ENCODE measurements at regions not wholly inside any gene's neighbourhood (a gene's known extent, or its start where the extent isn't known, plus 50 kb on each side); places are given as distances from the start of the nearest gene placed in this dataset.

DNA sequence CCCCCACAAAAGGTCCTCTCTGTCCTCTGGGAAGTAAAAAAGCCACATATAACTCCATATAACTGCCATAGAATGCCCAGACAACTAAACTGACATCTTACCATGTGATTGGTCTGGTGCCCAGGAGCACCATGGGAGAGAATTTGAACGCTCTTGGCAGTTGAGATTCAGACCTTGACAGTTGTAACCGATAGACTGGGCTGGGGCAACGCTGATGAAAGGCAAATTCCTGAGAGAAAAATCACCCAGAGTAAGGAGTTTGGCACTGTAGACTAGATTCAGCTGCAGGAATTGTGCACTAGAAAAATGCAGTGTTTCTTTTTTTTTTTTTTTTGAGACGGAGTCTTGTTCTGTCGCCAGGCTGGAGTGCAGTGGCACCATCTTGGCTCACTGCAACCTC lies 240.5 kb downstream of the SOX2 start:
- TF ChIP-seq EZH2phosphoT487 (IDR thresholded peaks at IDR 0.05; ENCODE audit: insufficient read depth, low read depth) (no peak), EZH2 (IDR thresholded peaks at IDR 0.05; ENCODE audit: insufficient read depth, poor library complexity, severe bottlenecking) (no peak)
- no peaks in the 10 kb centered on the region for H3K9me3 ChIP-seq (ENCODE audit: low read depth)
- no peaks in the 10 kb centered on the region for H3K36me3 ChIP-seq (ENCODE audit: low read depth)
- no peaks in the 10 kb centered on the region for H3F3A ChIP-seq (ENCODE audit: insufficient read depth)
- no peaks in the 10 kb centered on the region for H4K20me1 ChIP-seq (ENCODE audit: insufficient read depth)
- in situ Hi-C loops (cut with MboI) = no loop called here
- no peaks in the 10 kb centered on the region for H3K27me3 ChIP-seq (replicated peaks; ENCODE audit: insufficient read depth)
- H3K9me2 ChIP-seq (ENCODE audit: insufficient read depth) = no peaks in the 10 kb centered on the region
- DNase-seq = no peak
- 18 to 36% methylated on average over 3 to 5 of the region's 5 CpGs for WGBS, 2 experiments (ENCODE audit: low coverage in 1 of 2, low lambda C conversion rate in 2 of 2, missing lambda C conversion rate in 2 of 2)
- H3K4me2 ChIP-seq (ENCODE audit: unreplicated experiment) = no peak overlapping the region
- no peaks in the 10 kb centered on the region for H3K79me2 ChIP-seq (ENCODE audit: insufficient read depth)
- H3K4me1 ChIP-seq (ENCODE audit: insufficient read depth) = no peaks in the 10 kb centered on the region
- no peak overlapping the region for H3K4me3 ChIP-seq
- no peak overlapping the region for H2AFZ ChIP-seq
- no peak overlapping the region for H3K9ac ChIP-seq
- no peak overlapping the region for H3K27ac ChIP-seq

DNA sequence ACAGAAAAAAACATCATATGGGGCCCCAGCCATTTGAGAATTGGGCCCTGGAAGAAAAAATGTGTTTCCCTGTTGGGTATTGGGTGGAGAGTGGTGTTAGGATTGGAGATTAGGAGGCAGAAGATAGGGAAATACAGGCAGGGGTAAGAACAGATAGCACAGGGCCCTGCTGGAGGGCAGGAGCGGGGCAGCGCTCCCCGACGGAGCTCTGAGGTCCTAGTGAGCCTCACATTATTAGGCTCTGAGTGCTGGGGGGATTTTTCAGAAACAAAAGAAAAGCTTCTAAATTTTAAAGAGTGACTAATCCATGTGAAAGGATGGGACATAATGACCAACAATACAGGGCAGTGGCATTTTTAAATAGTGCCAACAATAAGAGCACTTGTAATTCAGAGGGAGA lies 241.2 kb downstream of the SOX2 start:
- no peaks in the 10 kb centered on the region for H3K4me1 ChIP-seq (ENCODE audit: insufficient read depth)
- H3K4me2 ChIP-seq (ENCODE audit: unreplicated experiment) = no peak overlapping the region
- 43 to 55% methylated on average over 4 of the region's 4 CpGs for WGBS, 2 experiments (ENCODE audit: low coverage in 1 of 2, low lambda C conversion rate in 2 of 2, missing lambda C conversion rate in 2 of 2)
- in situ Hi-C loops (cut with MboI) = no loop called here
- H4K20me1 ChIP-seq (ENCODE audit: insufficient read depth) = no peaks in the 10 kb centered on the region
- TF ChIP-seq EZH2 (IDR thresholded peaks at IDR 0.05; ENCODE audit: insufficient read depth, poor library complexity, severe bottlenecking) = no peak
- TF ChIP-seq EZH2phosphoT487 (IDR thresholded peaks at IDR 0.05; ENCODE audit: insufficient read depth, low read depth) = no peak
- no peaks in the 10 kb centered on the region for H3K27me3 ChIP-seq (replicated peaks; ENCODE audit: insufficient read depth)
- H3F3A ChIP-seq (ENCODE audit: insufficient read depth) = no peaks in the 10 kb centered on the region
- DNase-seq = no peak
- H3K4me3 ChIP-seq = no peak overlapping the region
- H3K27ac ChIP-seq = no peak overlapping the region
- no peaks in the 10 kb centered on the region for H3K36me3 ChIP-seq (ENCODE audit: low read depth)
- no peaks in the 10 kb centered on the region for H3K9me2 ChIP-seq (ENCODE audit: insufficient read depth)
- no peak overlapping the region for H3K9ac ChIP-seq
- H3K79me2 ChIP-seq (ENCODE audit: insufficient read depth) = no peaks in the 10 kb centered on the region
- no peaks in the 10 kb centered on the region for H3K9me3 ChIP-seq (ENCODE audit: low read depth)
- no peak overlapping the region for H2AFZ ChIP-seq

DNA sequence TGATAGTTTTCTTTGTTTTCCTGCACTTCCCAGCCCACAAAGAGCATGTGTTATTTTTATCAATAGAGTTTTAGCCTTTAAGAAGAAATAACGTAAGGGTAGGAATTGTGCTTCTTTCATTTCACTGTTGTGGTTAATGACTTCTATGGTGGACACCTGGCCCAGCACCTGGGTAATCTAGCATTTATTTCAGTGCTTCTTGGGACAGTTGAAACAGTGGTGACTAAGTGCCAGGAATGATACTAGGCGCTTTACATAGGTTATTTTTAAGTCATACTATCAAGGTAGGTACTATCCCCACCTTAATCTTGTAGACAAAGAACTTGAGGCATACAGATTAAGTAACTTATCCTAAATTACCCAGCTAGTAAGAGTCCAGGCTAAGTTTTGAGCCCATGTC lies 243.8 kb downstream of the SOX2 start:
- Histone ChIP-seq H3K27me3 (replicated peaks; ENCODE audit: insufficient read depth) (no peaks in the 10 kb centered on the region), H3K9ac (no peak overlapping the region), H3K79me2 (ENCODE audit: insufficient read depth) (no peaks in the 10 kb centered on the region), H2AFZ (no peak overlapping the region), H3K9me2 (ENCODE audit: insufficient read depth) (no peaks in the 10 kb centered on the region), H3F3A (ENCODE audit: insufficient read depth) (no peaks in the 10 kb centered on the region), H3K4me3 (no peak overlapping the region), H4K20me1 (ENCODE audit: insufficient read depth) (no peaks in the 10 kb centered on the region), H3K27ac (no peak overlapping the region), H3K4me2 (ENCODE audit: unreplicated experiment) (no peak overlapping the region), H3K36me3 (ENCODE audit: low read depth) (no peaks in the 10 kb centered on the region), H3K9me3 (ENCODE audit: low read depth) (no peaks in the 10 kb centered on the region), H3K4me1 (ENCODE audit: insufficient read depth) (no peaks in the 10 kb centered on the region)
- WGBS, 2 experiments (ENCODE audit: low coverage in 1 of 2, low lambda C conversion rate in 2 of 2, missing lambda C conversion rate in 2 of 2) = 8 to 26% methylated on average over 2 of the region's 2 CpGs
- TF ChIP-seq EZH2 (IDR thresholded peaks at IDR 0.05; ENCODE audit: insufficient read depth, poor library complexity, severe bottlenecking) (no peak), EZH2phosphoT487 (IDR thresholded peaks at IDR 0.05; ENCODE audit: insufficient read depth, low read depth) (no peak)
- in situ Hi-C loops (cut with MboI) = no loop called here
- no peak for DNase-seq

DNA sequence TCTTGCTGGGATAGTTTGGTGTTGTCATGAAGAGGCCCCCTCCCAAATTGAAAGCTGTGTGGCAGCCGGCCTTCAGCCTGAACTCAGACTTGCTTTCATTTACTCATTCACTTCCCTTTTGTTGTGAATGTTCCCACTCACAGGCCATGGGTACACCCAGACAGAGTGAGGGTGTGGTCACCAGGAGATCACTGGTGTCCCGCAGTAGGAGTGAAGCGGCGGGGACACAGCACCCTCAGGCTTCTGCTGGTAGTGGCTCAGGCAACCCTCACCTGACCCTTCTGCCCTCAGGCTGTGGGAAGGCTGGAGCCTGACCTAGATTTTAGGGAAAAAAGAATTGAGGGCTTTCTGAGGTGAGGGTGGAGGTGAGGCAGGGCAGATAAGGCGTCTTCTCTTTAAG lies 244.4 kb downstream of the SOX2 start:
- H3K27ac ChIP-seq = no peak overlapping the region
- no peaks in the 10 kb centered on the region for H3K9me2 ChIP-seq (ENCODE audit: insufficient read depth)
- H3K9me3 ChIP-seq (ENCODE audit: low read depth) = no peaks in the 10 kb centered on the region
- no peaks in the 10 kb centered on the region for H3K4me1 ChIP-seq (ENCODE audit: insufficient read depth)
- no peak overlapping the region for H3K9ac ChIP-seq
- H3F3A ChIP-seq (ENCODE audit: insufficient read depth) = no peaks in the 10 kb centered on the region
- H3K4me2 ChIP-seq (ENCODE audit: unreplicated experiment) = no peak overlapping the region
- TF ChIP-seq EZH2 (IDR thresholded peaks at IDR 0.05; ENCODE audit: insufficient read depth, poor library complexity, severe bottlenecking) (no peak), EZH2phosphoT487 (IDR thresholded peaks at IDR 0.05; ENCODE audit: insufficient read depth, low read depth) (no peak)
- H3K36me3 ChIP-seq (ENCODE audit: low read depth) = no peaks in the 10 kb centered on the region
- in situ Hi-C loops (cut with MboI) = no loop called here
- no peaks in the 10 kb centered on the region for H3K27me3 ChIP-seq (replicated peaks; ENCODE audit: insufficient read depth)
- H2AFZ ChIP-seq = no peak overlapping the region
- DNase-seq = no peak
- 29 to 35% methylated on average over 5 of the region's 5 CpGs for WGBS, 2 experiments (ENCODE audit: low coverage in 1 of 2, low lambda C conversion rate in 2 of 2, missing lambda C conversion rate in 2 of 2)
- H3K79me2 ChIP-seq (ENCODE audit: insufficient read depth) = no peaks in the 10 kb centered on the region
- no peak overlapping the region for H3K4me3 ChIP-seq
- H4K20me1 ChIP-seq (ENCODE audit: insufficient read depth) = no peaks in the 10 kb centered on the region

DNA sequence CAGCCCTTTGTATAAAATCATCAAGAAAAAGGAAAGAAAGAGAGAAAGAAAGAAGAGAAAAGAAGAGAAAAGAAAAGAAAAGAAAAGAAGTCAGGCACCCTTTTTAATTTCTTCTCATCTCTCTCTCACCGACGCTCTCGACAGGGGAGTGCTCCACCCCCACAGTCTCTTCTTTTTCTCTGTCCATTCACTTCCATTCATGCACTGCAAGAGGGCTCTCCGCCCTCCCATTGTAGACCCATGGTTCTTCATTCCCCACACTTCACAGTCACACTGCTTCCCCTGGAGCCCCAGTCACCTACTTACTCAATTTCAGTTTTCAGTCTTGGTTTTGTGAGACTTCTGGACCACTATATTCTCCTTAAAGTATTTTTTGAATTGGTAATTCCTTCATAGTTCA lies 254.7 kb downstream of the SOX2 start:
- 0 to 4% methylated on average over 4 of the region's 4 CpGs for WGBS, 2 experiments (ENCODE audit: low coverage in 1 of 2, low lambda C conversion rate in 2 of 2, missing lambda C conversion rate in 2 of 2)

More for the DNA sequence above, 254.7 kb downstream of the SOX2 start:
- no peaks in the 10 kb centered on the region for H3K36me3 ChIP-seq (ENCODE audit: low read depth)
- H4K20me1 ChIP-seq (ENCODE audit: insufficient read depth) = no peaks in the 10 kb centered on the region
- in situ Hi-C loops (cut with MboI) = no loop called here
- no peak overlapping the region for H3K27ac ChIP-seq
- H3K9me3 ChIP-seq (ENCODE audit: low read depth) = peaks cover 2% of the 10 kb centered on the region
- no peaks in the 10 kb centered on the region for H3K4me1 ChIP-seq (ENCODE audit: insufficient read depth)
- TF ChIP-seq EZH2phosphoT487 (IDR thresholded peaks at IDR 0.05; ENCODE audit: insufficient read depth, low read depth) = no peak
- H2AFZ ChIP-seq = no peak overlapping the region
- H3F3A ChIP-seq (ENCODE audit: insufficient read depth) = no peaks in the 10 kb centered on the region
- H3K79me2 ChIP-seq (ENCODE audit: insufficient read depth) = no peaks in the 10 kb centered on the region
- no peak overlapping the region for H3K4me3 ChIP-seq
- H3K9me2 ChIP-seq (ENCODE audit: insufficient read depth) = no peaks in the 10 kb centered on the region
- H3K4me2 ChIP-seq (ENCODE audit: unreplicated experiment) = no peak overlapping the region
- no peak for DNase-seq
- H3K9ac ChIP-seq = no peak overlapping the region
- no peaks in the 10 kb centered on the region for H3K27me3 ChIP-seq (replicated peaks; ENCODE audit: insufficient read depth)

Data from GM23248 (cell line).